ENCODE measurements at regions not wholly inside any gene's neighbourhood (a gene's known extent, or its start where the extent isn't known, plus 50 kb on each side); places are given as distances from the start of the nearest gene placed in this dataset.

- TF ChIP-seq NFIC (IDR thresholded peaks at IDR 0.05) (no peak), ZBTB7A (IDR thresholded peaks at IDR 0.05; ENCODE audit: low read depth) (no peak), YY1 (IDR thresholded peaks at IDR 0.05; ENCODE audit: low read depth) (no peak), FOXM1 (IDR thresholded peaks at IDR 0.05; ENCODE audit: borderline replicate concordance, low read depth) (no peak), TCF12 (IDR thresholded peaks at IDR 0.05; ENCODE audit: low read depth) (no peak), TEAD4 (IDR thresholded peaks at IDR 0.05) (no peak), USF1 (IDR thresholded peaks at IDR 0.05) (no peak), CEBPB (IDR thresholded peaks at IDR 0.05) (no peak)
- TF ChIP-seq, protein P1, sequence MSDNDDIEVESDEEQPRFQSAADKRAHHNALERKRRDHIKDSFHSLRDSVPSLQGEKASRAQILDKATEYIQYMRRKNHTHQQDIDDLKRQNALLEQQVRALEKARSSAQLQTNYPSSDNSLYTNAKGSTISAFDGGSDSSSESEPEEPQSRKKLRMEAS (IDR thresholded peaks at IDR 0.05), result no peak
- TF ChIP-seq, protein P2, sequence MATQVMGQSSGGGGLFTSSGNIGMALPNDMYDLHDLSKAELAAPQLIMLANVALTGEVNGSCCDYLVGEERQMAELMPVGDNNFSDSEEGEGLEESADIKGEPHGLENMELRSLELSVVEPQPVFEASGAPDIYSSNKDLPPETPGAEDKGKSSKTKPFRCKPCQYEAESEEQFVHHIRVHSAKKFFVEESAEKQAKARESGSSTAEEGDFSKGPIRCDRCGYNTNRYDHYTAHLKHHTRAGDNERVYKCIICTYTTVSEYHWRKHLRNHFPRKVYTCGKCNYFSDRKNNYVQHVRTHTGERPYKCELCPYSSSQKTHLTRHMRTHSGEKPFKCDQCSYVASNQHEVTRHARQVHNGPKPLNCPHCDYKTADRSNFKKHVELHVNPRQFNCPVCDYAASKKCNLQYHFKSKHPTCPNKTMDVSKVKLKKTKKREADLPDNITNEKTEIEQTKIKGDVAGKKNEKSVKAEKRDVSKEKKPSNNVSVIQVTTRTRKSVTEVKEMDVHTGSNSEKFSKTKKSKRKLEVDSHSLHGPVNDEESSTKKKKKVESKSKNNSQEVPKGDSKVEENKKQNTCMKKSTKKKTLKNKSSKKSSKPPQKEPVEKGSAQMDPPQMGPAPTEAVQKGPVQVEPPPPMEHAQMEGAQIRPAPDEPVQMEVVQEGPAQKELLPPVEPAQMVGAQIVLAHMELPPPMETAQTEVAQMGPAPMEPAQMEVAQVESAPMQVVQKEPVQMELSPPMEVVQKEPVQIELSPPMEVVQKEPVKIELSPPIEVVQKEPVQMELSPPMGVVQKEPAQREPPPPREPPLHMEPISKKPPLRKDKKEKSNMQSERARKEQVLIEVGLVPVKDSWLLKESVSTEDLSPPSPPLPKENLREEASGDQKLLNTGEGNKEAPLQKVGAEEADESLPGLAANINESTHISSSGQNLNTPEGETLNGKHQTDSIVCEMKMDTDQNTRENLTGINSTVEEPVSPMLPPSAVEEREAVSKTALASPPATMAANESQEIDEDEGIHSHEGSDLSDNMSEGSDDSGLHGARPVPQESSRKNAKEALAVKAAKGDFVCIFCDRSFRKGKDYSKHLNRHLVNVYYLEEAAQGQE (IDR thresholded peaks at IDR 0.05; ENCODE audit: low read depth), result no peak
These were observed 587.0 kb upstream of the DSEL start for GRCh38 chr18:68103561-68103960.

- TF ChIP-seq NFIC (IDR thresholded peaks at IDR 0.05), result no peak
- no peak for TF ChIP-seq EGR1 (IDR thresholded peaks at IDR 0.05)
- TF ChIP-seq TAF1 (IDR thresholded peaks at IDR 0.05; ENCODE audit: low read depth), result no peak
- TF ChIP-seq, protein P1 (IDR thresholded peaks at IDR 0.05), result no peak
- no peak for TF ChIP-seq YY1 (IDR thresholded peaks at IDR 0.05; ENCODE audit: low read depth)
- TF ChIP-seq CEBPB (IDR thresholded peaks at IDR 0.05), result no peak
These were observed 585.6 kb upstream of the DSEL start for GRCh38 chr18:68102117-68102516.

DNA sequence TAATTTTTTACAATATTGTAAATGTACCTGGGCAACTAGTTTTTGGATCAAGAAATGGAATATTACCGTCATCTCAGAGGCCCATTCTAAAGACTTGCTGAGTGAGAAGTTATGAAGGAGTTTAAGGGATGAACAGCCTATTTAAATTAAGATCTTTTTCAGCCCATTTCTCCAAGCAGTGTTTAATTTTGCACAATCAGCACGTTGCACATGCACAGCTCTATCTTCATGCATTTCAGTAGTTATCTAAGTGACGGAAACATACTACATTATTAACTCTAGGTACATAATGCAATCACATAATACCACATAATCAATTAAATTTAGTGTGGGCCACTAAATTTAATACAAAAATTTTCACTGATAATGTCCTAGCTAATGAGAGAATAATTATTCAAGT is 582.1 kb upstream of the DSEL start:
- no peak for TF ChIP-seq YY1 (IDR thresholded peaks at IDR 0.05; ENCODE audit: low read depth)
- no peak for TF ChIP-seq TAF1 (IDR thresholded peaks at IDR 0.05; ENCODE audit: low read depth)
- TF ChIP-seq USF1 (IDR thresholded peaks at IDR 0.05), result no peak
- TF ChIP-seq CEBPB (IDR thresholded peaks at IDR 0.05), result no peak

- TF ChIP-seq EP300 (IDR thresholded peaks at IDR 0.05; ENCODE audit: borderline replicate concordance) (no peak), ZBTB7A (IDR thresholded peaks at IDR 0.05; ENCODE audit: low read depth) (no peak), CEBPB (IDR thresholded peaks at IDR 0.05) (no peak), RAD21 (IDR thresholded peaks at IDR 0.05; ENCODE audit: low read depth) (no peak), YY1 (IDR thresholded peaks at IDR 0.05; ENCODE audit: low read depth) (no peak), CREB1 (IDR thresholded peaks at IDR 0.05; ENCODE audit: low read depth) (no peak), EGR1 (IDR thresholded peaks at IDR 0.05) (no peak), NFIC (IDR thresholded peaks at IDR 0.05) (no peak), TCF12 (IDR thresholded peaks at IDR 0.05; ENCODE audit: low read depth) (no peak), FOXM1 (IDR thresholded peaks at IDR 0.05; ENCODE audit: borderline replicate concordance, low read depth) (no peak), USF1 (IDR thresholded peaks at IDR 0.05) (no peak), TAF1 (IDR thresholded peaks at IDR 0.05; ENCODE audit: low read depth) (no peak), TEAD4 (IDR thresholded peaks at IDR 0.05) (no peak)
- TF ChIP-seq, protein P1 (IDR thresholded peaks at IDR 0.05), result no peak
- TF ChIP-seq, protein P2 (IDR thresholded peaks at IDR 0.05; ENCODE audit: low read depth), result no peak
These were observed 570.0 kb upstream of the DSEL start for GRCh38 chr18:68086481-68086880.

DNA sequence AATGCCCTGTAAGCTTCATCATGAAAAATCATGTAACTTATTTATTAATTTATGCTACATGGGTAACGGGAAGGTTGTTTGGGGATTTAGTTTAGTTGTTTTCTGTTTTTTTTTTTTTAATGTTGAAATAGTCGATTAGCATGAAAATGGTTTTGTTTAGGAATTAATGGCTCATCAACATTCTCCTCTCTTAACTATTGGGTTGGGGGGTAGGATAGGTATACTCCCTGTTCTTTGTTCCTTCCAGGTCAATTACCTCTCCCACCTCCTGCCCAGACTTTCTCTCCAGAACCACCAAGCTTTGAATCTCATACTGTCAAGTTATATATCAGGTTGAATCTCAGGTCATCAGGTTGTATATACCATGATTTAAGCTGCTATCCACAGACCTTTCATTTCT is 568.7 kb upstream of the DSEL start:
- no peak for TF ChIP-seq CEBPB (IDR thresholded peaks at IDR 0.05)
- TF ChIP-seq EP300 (IDR thresholded peaks at IDR 0.05; ENCODE audit: borderline replicate concordance), result no peak
- TF ChIP-seq, protein P2 (IDR thresholded peaks at IDR 0.05; ENCODE audit: low read depth), result no peak
- no peak for TF ChIP-seq TCF12 (IDR thresholded peaks at IDR 0.05; ENCODE audit: low read depth)
- TF ChIP-seq FOXM1 (IDR thresholded peaks at IDR 0.05; ENCODE audit: borderline replicate concordance, low read depth), result no peak
- TF ChIP-seq TAF1 (IDR thresholded peaks at IDR 0.05; ENCODE audit: low read depth), result no peak
- no peak for TF ChIP-seq EGR1 (IDR thresholded peaks at IDR 0.05)
- no peak for TF ChIP-seq YY1 (IDR thresholded peaks at IDR 0.05; ENCODE audit: low read depth)
- TF ChIP-seq ZBTB7A (IDR thresholded peaks at IDR 0.05; ENCODE audit: low read depth), result no peak
- no peak for TF ChIP-seq RAD21 (IDR thresholded peaks at IDR 0.05; ENCODE audit: low read depth)
- no peak for TF ChIP-seq NFIC (IDR thresholded peaks at IDR 0.05)
- TF ChIP-seq USF1 (IDR thresholded peaks at IDR 0.05), result no peak

All from Ishikawa (cell line).